Activated T-helper 17 cell treated with anti-CD3 and anti-CD28 coated beads, Interleukin-2, amount 50 U/mL, for 72 hours (primary cell): ENCODE measurements at regions not wholly inside any gene's neighbourhood (a gene's known extent, or its start where the extent isn't known, plus 50 kb on each side); places are given as distances from the start of the nearest gene placed in this dataset.

ENCODE experiments used
- ATAC-seq: fragments of 150-1000 bp; cut with Tn5 transposase; replicated peaks from 2 replicates; pipeline ENCODE4 v1.10.0; 2021; ENCODE audit warnings: mild to moderate bottlenecking, moderate library complexity
- H3K27ac Mint-ChIP-seq: one replicate; pipeline ENCODE4 v1.8.0; 2022; ENCODE audit warnings: mixed read lengths
- H3K27me3 Mint-ChIP-seq: one replicate; pipeline ENCODE4 v1.8.0; 2022; ENCODE audit warnings: mixed read lengths
- H3K36me3 Mint-ChIP-seq: one replicate; pipeline ENCODE4 v1.8.0; 2022; ENCODE audit warnings: low read depth, mild to moderate bottlenecking, mixed read lengths
- H3K4me1 Mint-ChIP-seq: one replicate; pipeline ENCODE4 v1.8.0; 2022; ENCODE audit warnings: mixed read lengths
- H3K4me3 Mint-ChIP-seq: one replicate; pipeline ENCODE4 v1.8.0; 2022; ENCODE audit warnings: mild to moderate bottlenecking, mixed read lengths
- H3K9me3 Mint-ChIP-seq: one replicate; pipeline ENCODE4 v1.8.0; 2022; ENCODE audit warnings: mixed read lengths

GRCh38 chr1:168631671-168632400 lies 55.4 kb downstream of the XCL1 start:
- H3K9me3 Mint-ChIP-seq, result no peaks in the 10 kb centered on the region

GRCh38 chr1:168634951-168635532 lies 58.6 kb downstream of the XCL1 start:
- Mint-ChIP-seq H3K27me3 (peaks cover 9% of the 10 kb centered on the region), H3K4me1 (no peaks in the 10 kb centered on the region), H3K4me3 (no peak overlapping the region), H3K27ac (no peak overlapping the region), H3K9me3 (no peaks in the 10 kb centered on the region), H3K36me3 (no peaks in the 10 kb centered on the region)
- ATAC-seq, result no peak

More at GRCh38 chr1:168631671-168632400, 55.4 kb downstream of the XCL1 start:
- peaks cover 15% of the 10 kb centered on the region for H3K27me3 Mint-ChIP-seq
- H3K36me3 Mint-ChIP-seq, result no peaks in the 10 kb centered on the region
- ATAC-seq, result no peak
- H3K4me3 Mint-ChIP-seq, result no peak overlapping the region
- no peak overlapping the region for H3K27ac Mint-ChIP-seq
- H3K4me1 Mint-ChIP-seq, result no peaks in the 10 kb centered on the region

- Mint-ChIP-seq H3K9me3 (no peaks in the 10 kb centered on the region), H3K4me1 (no peaks in the 10 kb centered on the region), H3K27ac (no peak overlapping the region), H3K27me3 (peaks cover 9% of the 10 kb centered on the region), H3K4me3 (no peak overlapping the region), H3K36me3 (no peaks in the 10 kb centered on the region)
- no peak for ATAC-seq
Observed at GRCh38 chr1:168636200-168636599, 59.8 kb downstream of the XCL1 start.

- Mint-ChIP-seq H3K27me3 (peaks cover 12% of the 10 kb centered on the region), H3K27ac (no peak overlapping the region), H3K4me1 (no peaks in the 10 kb centered on the region), H3K9me3 (no peaks in the 10 kb centered on the region), H3K4me3 (no peak overlapping the region), H3K36me3 (no peaks in the 10 kb centered on the region)
- no peak for ATAC-seq
Observed at GRCh38 chr1:168636642-168637111, 60.3 kb downstream of the XCL1 start.

- H3K4me1 Mint-ChIP-seq, result no peaks in the 10 kb centered on the region
- H3K36me3 Mint-ChIP-seq, result no peaks in the 10 kb centered on the region
- ATAC-seq, result peak; percentile 50
- no peak overlapping the region for H3K4me3 Mint-ChIP-seq
- no peak overlapping the region for H3K27ac Mint-ChIP-seq
- H3K9me3 Mint-ChIP-seq, result no peaks in the 10 kb centered on the region
- peaks cover 11% of the 10 kb centered on the region for H3K27me3 Mint-ChIP-seq
Observed at GRCh38 chr1:168637350-168637991, 61.1 kb downstream of the XCL1 start.

GRCh38 chr1:168638884-168639283 lies 62.5 kb downstream of the XCL1 start:
- ATAC-seq, result no peak
- H3K27me3 Mint-ChIP-seq, result peaks cover 9% of the 10 kb centered on the region
- no peaks in the 10 kb centered on the region for H3K9me3 Mint-ChIP-seq
- no peaks in the 10 kb centered on the region for H3K36me3 Mint-ChIP-seq
- H3K4me1 Mint-ChIP-seq, result no peaks in the 10 kb centered on the region
- no peak overlapping the region for H3K4me3 Mint-ChIP-seq
- H3K27ac Mint-ChIP-seq, result no peak overlapping the region

GRCh38 chr1:168640182-168640581 lies 63.8 kb downstream of the XCL1 start:
- Mint-ChIP-seq H3K4me1 (no peaks in the 10 kb centered on the region), H3K36me3 (no peaks in the 10 kb centered on the region), H3K27ac (no peak overlapping the region)

GRCh38 chr1:168640836-168641235 lies 64.4 kb downstream of the XCL1 start:
- no peak overlapping the region for H3K27ac Mint-ChIP-seq
- H3K4me1 Mint-ChIP-seq, result no peaks in the 10 kb centered on the region
- no peaks in the 10 kb centered on the region for H3K9me3 Mint-ChIP-seq
- no peak overlapping the region for H3K4me3 Mint-ChIP-seq
- ATAC-seq, result no peak
- no peaks in the 10 kb centered on the region for H3K36me3 Mint-ChIP-seq
- H3K27me3 Mint-ChIP-seq, result peaks cover 9% of the 10 kb centered on the region

More at GRCh38 chr1:168640182-168640581, 63.8 kb downstream of the XCL1 start:
- Mint-ChIP-seq H3K9me3 (no peaks in the 10 kb centered on the region), H3K27me3 (peaks cover 9% of the 10 kb centered on the region), H3K4me3 (no peak overlapping the region)
- ATAC-seq, result no peak

- H3K27me3 Mint-ChIP-seq, result peaks cover 12% of the 10 kb centered on the region
- no peak overlapping the region for H3K4me3 Mint-ChIP-seq
- no peaks in the 10 kb centered on the region for H3K4me1 Mint-ChIP-seq
- no peak overlapping the region for H3K27ac Mint-ChIP-seq
- ATAC-seq, result no peak
- no peaks in the 10 kb centered on the region for H3K36me3 Mint-ChIP-seq
- no peaks in the 10 kb centered on the region for H3K9me3 Mint-ChIP-seq
Observed at GRCh38 chr1:168643152-168643551, 66.7 kb downstream of the XCL1 start.
